ENCODE measurements at regions not wholly inside any gene's neighbourhood (a gene's known extent, or its start where the extent isn't known, plus 50 kb on each side); places are given as distances from the start of the nearest gene placed in this dataset.

- no peak for TF ChIP-seq CTCF (IDR thresholded peaks at IDR 0.05; ENCODE audit: low read depth, low read length)
- no peak for TF ChIP-seq EZH2phosphoT487 (IDR thresholded peaks at IDR 0.05; ENCODE audit: low read depth)
Measured at GRCh38 chr2:30356776-30357175, 90.3 kb upstream of the LCLAT1 start.
